Stimulated activated naive CD4-positive, alpha-beta T cell (primary cell): ENCODE measurements at regions not wholly inside any gene's neighbourhood (a gene's known extent, or its start where the extent isn't known, plus 50 kb on each side); places are given as distances from the start of the nearest gene placed in this dataset.

Experiments used
- DNase-seq, 6 experiments: peaks; one replicate each; lab custom pipeline; 2025; lab: John Stamatoyannopoulos, UW

DNA sequence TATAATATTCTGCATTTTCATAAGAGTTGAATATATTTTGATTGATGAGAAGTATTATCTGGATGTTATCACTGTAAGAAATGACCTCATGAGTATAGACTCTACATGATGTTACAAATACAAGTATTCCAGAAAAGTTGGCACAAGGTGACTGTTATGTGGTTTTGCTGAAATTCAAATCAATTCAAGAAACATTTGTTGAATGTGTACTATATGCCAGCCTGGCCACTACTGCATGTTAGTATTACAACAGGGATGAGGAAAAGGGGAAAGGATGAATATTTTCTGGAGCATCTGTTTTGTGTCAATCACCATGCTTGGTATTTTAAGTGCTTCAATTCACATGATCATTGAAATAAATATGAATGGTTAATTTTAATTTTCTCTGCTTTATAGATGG is 250.9 kb upstream of the PBX1 start:
- DNase-seq = no peak

DNA sequence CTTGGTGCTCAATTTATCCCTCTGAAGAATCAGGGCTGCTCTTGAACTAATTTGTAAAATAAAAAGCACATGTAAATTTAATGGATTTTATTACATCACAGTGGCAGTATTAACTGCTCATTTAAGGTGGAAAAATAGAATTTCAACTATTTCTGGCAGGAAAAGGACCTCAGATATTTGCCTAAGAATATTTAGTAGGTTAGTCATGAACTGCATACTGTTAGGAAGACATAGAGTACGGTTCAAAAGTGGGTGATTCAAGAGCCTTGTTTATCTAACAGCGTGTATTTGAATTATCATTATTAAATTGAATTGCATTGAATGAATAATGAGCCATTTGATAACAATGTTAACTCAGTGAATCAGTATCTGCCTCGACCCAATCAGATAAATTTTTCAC is 248.8 kb upstream of the PBX1 start:
- DNase-seq = no peak

DNA sequence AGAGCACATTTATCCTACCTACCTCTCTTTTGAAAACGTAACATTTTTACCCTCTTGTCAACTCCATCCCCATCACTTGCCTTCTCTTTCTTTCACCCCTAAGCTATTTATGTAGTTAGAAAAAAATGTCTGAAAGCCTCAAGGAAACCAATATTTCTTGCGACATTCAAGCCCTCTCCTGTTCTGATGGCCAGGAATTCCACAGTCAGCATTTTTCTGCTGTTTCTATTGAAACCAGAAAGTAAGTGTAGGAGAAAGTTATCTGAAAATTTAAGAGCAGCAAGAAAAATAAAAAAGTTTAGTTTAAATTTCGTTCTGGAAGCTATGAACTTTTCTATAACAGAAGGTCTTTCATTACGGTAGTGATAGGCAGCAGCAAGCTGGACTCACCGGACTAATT is 247.6 kb upstream of the PBX1 start:
- DNase-seq = no peak

DNA sequence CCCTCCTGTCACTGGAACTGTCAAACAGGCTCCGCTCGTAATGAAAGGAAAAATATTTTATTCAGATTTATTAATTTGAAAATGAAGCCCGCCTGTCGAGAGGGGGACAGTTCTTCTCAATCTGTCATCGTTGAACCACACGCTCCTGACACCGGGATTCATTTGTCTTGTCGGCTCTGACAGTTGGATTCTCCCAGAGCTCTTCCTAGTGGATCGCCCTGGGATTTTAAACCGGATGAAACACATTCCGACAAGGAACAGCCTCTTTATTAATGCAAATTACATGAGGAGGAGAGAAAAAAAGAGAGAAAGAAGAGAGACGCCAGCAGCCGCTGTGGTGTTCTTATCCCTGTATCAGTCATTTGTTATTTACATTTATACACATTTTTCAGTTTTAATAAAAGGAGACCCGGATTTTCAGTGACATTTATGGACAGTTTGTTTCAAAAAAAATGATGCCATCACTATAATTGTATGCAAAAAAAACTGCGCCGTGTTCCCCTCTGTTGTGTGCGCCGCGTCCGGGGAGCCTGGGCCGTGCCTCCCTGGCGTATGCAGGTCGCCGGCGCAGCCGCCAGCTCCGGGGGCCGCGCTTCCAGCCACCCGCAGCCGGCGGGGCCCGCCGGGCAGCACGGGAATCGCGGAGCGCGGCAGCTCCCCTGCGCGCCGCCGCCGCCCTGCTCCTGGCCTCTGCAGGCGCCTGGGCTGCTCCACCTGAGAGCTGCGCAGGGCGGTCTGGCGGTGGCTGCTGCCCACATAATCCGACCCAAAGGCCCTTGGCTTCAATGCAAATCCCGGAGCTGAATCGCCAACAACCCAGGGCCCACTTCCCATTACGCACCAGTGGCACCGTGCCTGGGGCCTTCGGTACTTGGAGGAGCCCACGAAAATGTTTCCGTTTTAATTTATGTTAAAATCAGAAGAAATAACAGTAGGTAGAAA is 237.9 kb upstream of the PBX1 start:
- no peak for DNase-seq

DNA sequence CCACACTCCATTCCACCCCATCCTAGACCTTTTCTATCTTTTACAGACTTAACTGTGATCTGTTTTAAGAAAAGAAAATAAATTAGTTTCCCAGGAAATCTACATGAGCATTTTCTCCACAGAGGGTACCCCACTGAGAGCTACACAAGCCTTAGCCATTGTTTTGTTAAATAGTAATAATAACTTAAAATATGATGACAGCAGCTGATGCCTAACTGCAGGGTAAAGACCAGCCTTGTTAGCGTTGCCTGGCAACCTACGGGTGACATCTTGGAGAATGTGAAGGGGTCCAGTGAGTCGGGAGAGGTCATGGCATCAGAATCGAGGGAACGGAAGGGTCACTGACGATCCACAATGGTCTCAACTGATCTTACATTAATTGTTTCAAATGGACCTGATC is 233.2 kb upstream of the PBX1 start:
- no peak for DNase-seq

DNA sequence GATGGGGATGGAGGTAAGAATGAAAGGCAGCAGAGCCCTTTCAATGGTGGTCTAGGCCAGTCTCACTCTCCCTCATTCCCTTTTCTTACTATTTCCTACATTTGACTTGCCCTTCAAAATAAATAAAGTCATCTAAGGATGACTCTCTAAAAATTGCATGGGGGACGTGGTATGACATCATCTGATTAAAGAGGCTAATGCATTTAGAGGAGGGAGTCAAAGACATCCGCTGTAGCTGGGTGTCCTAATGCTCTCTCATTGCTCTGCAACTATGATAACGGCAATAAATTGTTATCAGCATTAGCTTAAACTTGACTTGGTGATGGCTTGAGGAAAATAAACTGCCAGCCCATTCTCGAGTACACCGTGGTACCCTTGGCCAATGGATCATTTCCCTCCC is 225.6 kb upstream of the PBX1 start:
- DNase-seq = no peak

DNA sequence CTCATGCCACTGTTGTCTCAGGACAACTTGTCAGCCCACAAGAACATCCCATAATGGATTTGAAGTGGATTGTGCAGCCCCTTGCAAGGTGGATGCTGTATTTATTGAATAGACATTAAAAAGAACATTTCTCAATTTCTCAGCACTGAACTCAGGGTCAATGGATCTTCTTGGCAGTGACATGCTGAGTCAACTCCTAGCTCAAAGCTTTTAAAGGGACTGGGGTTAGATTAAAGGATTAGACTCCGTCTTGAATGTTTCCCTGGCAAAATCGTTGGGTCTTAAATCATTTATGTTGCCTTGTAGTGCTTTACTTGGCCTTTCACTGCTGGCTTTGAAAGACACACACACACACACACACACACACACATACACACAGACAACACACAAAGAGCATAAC is 221.6 kb upstream of the PBX1 start:
- no peak for DNase-seq

DNA sequence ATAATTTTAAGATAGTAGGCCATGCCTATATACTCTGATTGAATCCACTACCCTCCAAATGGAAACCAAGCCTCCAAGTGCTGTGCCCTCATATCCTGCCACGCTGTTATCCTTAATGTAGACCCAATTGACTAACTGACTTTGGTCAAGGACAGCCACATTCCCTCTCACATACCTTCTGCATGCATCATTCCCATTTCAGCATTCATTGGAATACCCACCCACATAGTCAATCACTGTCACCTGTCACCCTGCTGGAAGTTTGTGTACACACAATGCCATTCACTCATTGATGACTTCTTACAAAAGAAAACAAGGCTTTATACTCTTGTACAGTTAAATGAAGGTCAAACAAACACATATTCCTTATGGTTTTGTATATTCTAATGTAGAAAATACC is 221.1 kb upstream of the PBX1 start:
- no peak for DNase-seq

DNA sequence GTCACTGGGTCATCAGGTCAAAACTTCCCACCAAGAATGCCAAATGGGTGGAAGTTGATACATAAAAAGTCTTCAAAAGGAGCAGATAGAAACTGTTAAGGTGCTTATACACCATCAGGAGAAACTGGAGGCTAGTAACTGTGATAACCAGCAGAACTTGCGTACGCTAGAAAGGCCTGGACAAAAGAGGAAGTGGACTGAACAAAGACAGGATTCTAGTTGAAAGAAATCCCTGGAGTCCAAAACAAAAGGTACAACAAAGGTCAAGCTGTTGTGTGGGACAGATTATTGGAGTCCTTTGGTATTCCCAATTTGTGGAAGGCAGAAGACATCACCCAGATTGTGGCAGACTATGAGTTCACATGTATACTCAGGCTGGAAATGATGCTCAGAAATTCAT is 215.8 kb upstream of the PBX1 start:
- DNase-seq = no peak

DNA sequence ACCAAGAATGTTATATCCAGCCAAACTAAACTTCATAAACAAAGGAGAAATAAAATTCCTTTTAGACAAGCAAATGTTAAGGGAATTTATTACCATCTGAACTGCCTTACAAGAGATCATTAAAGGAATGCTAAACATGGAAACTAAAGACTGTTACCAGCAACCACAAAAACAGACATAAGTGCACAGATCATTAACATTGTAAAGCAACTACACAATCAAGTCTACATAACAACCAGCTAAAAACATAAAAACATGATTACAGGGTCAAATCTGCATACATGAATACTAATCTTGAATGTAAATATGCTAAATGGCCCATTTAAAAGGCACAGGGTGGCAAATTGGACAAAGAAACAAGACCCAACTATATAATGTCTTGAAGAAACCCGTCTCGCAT is 211.0 kb upstream of the PBX1 start:
- no peak for DNase-seq

DNA sequence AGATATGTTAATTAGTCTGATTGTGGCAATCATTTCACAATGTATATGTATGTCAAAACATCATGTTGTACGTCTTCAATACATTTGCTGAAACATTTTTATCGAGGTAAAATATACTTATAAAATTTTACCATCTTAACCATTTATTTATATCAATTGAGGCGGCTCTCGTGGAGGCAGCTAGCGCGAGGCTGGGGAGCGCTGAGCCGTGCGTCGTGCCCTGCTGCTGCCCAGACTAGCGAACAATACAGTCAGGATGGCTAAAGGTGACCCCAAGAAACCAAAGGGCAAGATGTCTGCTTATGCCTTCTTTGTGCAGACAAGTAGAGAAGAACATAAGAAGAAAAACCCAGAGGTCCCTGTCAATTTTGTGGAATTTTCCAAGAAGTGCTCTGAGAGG is 202.5 kb upstream of the PBX1 start:
- DNase-seq = no peak

DNA sequence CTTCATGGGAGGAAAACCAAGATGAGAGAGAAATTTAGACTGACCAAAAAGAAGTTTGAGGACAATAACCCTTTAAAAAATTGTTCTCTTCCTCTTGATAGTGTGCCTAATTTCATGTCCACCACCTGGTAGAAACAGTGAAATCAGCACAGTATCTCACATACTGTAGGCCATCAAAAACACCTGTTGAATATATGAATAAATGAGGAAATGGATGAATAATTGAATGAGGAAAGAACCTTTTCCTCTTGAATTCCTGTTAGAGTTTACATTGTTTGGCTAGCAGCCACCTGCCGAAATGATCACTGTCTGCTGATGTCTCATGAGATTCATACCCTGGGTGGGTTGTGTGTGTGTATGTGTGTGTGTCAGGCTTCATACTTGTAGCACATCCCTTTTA is 198.7 kb upstream of the PBX1 start:
- DNase-seq = no peak

DNA sequence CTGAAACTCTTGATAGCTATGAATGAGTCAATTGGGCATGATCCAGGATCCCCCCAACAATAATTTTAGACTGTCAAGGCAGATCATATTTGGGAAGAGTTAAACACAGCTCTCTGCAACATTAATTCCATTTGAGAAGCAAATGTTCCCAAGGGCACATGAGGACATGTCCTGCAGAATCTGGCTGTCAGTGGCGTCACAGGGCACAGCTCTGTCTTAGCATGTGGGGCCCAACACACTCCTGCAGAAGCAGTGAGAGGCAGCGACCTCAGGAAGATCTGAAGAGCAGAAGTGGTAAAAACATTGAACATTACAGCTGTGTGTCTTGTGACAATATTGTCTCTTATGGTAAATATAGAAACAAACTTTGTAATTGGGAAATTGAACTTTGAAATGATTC is 197.1 kb upstream of the PBX1 start:
- DNase-seq = no peak

DNA sequence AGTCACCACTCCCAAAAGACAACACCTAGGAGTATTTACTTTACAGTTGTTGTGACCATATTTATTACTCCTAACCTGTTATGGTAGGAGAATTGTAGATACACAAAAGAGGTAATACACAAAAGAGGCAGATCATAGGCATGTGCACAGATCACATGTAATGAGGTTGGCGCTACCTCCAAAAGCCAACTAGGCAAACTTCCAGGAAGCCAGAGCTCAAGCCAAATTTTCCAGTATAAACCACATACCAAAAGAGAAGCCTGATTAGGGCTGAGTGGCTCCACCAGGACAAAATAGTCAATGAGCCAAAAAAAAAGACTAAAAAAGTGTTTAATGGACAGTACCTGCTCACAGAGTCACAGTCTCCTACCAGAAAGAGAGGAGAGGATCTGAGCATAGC is 195.0 kb upstream of the PBX1 start:
- DNase-seq = no peak

DNA sequence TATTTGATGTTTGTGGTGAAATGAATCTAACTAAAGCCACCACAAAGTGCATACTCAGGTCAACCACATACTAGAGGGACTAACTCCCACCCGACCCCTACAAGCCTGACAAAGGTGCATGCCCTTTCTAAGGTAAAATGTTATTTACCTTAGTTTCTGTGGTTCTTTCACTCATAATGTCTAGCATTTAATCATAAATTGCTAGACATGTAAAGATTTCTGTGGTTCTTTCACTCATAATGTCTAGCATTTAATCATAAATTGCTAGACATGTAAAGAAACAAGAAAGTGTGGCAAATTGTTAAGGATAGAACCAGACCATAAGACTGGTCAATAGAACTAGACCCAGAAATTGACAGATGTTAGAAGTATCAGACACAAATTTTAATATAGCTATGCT is 193.0 kb upstream of the PBX1 start:
- DNase-seq = no peak

DNA sequence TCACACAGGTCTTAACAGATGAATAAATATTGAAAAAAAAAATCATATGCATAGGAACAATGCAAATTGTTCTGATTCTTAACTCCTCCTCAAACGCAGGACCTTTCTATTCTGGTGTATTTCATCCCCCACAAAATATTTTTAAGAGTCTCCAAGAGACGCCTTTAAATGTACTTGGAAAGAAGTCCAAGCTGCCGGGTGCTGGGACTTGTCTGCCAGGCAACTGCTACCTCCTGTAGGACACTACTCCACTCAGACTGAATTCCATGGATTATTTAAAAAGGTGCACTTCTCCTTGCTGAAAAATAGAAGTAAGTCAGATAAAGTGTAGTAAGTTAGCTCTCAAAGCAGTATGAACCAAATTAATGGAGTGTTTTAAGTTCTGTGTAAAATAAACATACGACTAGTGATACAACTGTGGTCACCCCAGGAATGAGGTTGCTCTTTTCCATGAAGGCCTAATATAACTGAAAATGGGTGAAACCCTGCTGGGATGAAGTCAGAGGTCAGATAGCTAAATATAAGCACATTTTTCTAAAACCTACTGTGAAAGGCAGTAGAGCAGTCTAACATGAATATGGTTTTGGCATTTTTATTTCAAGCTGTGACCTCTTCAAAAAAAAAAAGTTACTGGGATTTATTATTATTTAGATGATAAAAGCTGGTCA is 189.2 kb upstream of the PBX1 start:
- DNase-seq = no peak

DNA sequence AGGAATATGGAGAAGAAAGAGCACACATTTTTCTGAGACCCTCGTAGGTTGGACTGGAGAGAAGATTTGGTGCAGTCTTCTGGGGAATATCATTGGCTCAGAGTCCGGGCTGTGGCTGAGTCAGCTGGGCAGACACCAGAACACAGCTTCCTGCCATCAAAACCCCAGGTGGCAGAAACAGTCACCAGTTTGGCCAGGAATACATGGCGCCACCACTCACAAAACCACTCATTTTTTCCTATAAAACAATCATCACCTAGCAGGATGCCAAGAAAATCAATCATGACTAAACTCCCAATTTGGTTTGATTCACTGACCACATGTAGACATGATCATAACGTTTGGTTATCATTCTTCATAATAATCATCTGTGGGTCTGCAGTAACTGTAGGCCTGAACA is 178.1 kb upstream of the PBX1 start:
- no peak for DNase-seq

DNA sequence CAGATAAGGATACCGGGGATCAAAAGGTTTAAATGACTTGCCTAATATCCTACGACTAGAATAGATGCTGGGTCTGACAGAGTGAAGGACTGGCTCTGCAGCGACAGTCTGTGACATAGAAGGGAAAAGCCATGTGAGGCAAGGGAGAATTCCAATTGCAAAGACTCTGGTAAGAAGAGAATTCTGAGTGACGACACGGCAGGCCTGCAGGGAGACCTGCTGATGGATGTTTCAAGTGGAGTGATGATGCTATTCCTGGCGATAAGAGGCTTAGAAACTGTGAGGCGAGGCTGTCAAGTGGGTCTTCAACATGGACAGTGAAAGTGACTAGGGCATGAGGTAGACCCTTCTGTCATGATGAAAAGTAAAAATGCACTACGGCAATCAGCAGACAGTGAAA is 176.6 kb upstream of the PBX1 start:
- DNase-seq = no peak

DNA sequence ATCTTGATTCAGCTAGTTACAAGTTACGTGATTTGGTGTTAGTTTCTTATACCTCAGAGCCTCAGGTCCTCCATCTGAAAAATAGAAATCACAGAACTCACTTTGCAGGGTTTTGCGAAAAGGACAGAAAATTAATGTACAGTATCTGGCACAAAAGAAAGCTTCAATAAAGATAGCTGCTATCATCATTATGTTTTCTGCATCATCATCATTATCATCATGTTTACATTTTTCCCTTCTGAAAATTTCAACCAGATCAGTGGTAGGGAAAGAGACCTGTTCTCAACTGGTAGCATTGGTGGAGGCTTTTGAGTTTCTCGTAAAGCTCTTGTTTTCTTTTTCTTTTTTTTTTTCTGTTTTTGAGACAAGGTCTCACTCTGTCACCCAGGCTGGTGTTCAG is 174.7 kb upstream of the PBX1 start:
- no peak for DNase-seq

DNA sequence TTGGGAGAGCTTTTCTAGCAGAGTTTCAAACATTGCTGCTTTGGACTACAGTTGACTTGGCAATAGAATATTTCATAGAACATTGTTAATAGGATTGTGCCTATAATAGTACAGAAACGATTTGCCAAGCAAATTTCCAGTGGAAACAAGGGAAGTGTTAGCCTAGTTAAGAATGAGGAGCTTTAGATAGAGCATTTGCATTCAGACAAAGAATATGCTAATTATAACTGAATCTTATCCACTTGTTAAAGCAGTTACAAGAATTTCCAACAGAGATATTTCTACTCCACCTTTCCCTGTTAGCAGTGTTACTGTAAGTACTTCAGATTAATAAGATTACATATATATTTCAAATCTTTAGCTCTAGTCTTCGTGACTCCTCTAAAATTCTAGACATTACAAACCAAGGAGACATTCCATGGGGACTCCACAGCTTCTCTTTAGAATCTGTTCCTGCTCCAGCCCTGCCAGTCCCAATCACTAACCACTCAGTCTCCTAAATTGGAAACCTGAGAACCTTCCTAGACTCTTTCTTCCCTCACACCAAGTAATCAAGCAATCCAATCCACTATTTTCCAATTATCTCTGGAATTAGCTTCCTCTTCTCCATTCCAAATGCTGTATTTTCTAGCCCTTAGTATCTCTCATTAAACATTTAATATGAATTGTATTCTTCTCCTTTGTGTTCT is 141.8 kb upstream of the PBX1 start:
- DNase-seq = no peak

DNA sequence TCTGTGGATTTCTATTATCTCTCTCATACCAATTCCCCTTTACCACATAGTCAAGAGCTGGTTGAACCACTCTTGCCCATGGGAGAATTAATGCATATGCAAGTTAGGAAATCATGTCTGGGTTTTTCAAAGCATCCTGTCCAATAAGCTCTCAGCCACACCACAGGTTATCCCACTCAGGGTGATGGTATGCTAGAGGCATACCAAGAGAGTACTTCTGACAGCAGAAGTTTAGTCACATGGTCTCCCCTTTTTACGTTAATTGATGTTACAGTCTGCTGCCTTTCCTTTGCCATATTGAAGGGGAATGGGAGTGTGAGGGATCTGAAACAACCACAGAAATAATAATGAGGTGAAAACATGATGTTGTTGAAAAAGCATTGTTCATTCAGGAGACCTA is 135.8 kb upstream of the PBX1 start:
- no peak for DNase-seq

DNA sequence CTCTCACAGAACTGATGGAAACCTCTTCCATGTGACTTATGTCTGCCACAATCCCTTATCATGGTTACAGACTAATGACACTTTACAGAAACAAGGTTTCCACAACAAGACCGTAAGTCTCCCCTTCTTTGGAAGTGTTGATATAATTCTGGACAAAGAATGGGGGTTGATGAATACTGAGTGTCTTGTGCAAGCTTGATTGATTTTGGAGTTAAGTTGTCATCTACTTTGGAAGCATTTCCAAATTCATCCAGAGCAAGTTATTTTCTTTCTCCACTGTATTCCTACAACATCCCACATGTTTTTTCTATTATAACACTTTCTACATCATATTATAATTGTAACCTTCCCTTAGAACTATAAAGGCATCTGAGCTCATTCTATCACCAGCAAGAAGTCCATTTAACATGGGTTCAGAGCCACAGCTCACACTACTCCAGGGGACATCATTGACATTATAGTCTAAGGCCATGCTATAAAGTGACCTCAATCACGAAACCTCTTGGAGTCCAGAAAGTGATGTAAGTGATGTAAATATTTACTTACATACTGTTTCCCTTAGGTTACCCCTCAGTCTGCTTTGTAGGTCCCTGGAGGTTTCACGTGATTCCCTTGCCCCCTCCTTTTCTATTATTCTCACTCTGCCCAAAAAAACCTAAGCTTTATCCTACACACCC is 125.7 kb upstream of the PBX1 start:
- no peak for DNase-seq

DNA sequence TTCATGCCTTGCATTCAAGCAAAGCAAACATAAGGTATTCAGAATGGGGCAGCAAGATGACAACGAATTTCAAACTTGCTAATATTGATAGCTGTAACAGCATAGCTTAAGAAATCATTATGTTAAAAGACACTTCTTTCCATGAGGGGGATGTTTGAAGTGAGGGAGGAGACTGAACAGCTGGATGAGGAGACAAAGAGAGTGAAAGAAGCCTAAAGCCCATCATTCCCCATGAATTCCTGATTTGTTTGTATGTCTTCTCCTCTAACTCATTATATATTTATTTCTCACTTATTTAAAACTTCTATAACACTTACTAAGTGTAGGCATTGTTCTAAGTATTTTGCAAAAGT is 125.2 kb upstream of the PBX1 start:
- DNase-seq = no peak
